ENCODE measurements at regions not wholly inside any gene's neighbourhood (a gene's known extent, or its start where the extent isn't known, plus 50 kb on each side); places are given as distances from the start of the nearest gene placed in this dataset.

GRCh38 chr13:33550885-33551284, 265.3 kb upstream of the STARD13 start:
- Histone ChIP-seq H3K27ac (no peak overlapping the region), H3K36me3 (no peaks in the 10 kb centered on the region), H3K27me3 (no peaks in the 10 kb centered on the region), H3K4me1 (peaks cover 0 to 7% (median 0%) of the 10 kb centered on the region in 3 donors), H3K9me3 (peaks cover 0 to 3% (median 0%) of the 10 kb centered on the region in 4 donors), H3K4me3 (no peak overlapping the region)
- DNase-seq (no peak), ATAC-seq (no peak), FAIRE-seq (no peak)
- intact Hi-C loops (cut with DNase I): no loop called here
- TF ChIP-seq CTCF (IDR thresholded peaks at IDR 0.05): no peak
- whole genome bisulfite sequencing, 2 donors: 93 to 97% methylated on average over 2 of the region's 2 CpGs

GRCh38 chr13:33554919-33555791, 262.8 kb upstream of the RFC3 start:
- no peaks in the 10 kb centered on the region for H3K27me3 ChIP-seq
- TF ChIP-seq CTCF (IDR thresholded peaks at IDR 0.05): no peak
- DNase-seq: no peak
- 75 to 83% methylated on average over 3 of the region's 3 CpGs for WGBS, 2 donors
- intact Hi-C loops (cut with DNase I): no loop called here
- no peak overlapping the region for H3K27ac ChIP-seq
- no peak overlapping the region for H3K4me3 ChIP-seq
- H3K4me1 ChIP-seq: no peaks in the 10 kb centered on the region
- H3K36me3 ChIP-seq: no peaks in the 10 kb centered on the region
- no peaks in the 10 kb centered on the region for H3K9me3 ChIP-seq
- ATAC-seq: no peak
- no peak for FAIRE-seq

- no peak for FAIRE-seq
- WGBS, 2 donors: 100% methylated on average over 1 of the region's 1 CpG
Observed at GRCh38 chr13:33556828-33557227, 261.1 kb upstream of the RFC3 start.

GRCh38 chr13:33560726-33561125, 257.2 kb upstream of the RFC3 start:
- Histone ChIP-seq H3K27ac (no peak overlapping the region), H3K9me3 (no peaks in the 10 kb centered on the region), H3K4me1 (no peaks in the 10 kb centered on the region), H3K27me3 (no peaks in the 10 kb centered on the region), H3K36me3 (no peaks in the 10 kb centered on the region), H3K4me3 (no peak overlapping the region)
- DNase-seq: no peak
- TF ChIP-seq CTCF (IDR thresholded peaks at IDR 0.05): no peak
- no peak for ATAC-seq
- FAIRE-seq: no peak
- intact Hi-C loops (cut with DNase I): no loop called here

More at GRCh38 chr13:33556828-33557227, 261.1 kb upstream of the RFC3 start:
- H3K4me3 ChIP-seq: no peak overlapping the region
- TF ChIP-seq CTCF (IDR thresholded peaks at IDR 0.05): no peak
- intact Hi-C loops (cut with DNase I): no loop called here
- no peak overlapping the region for H3K27ac ChIP-seq
- no peaks in the 10 kb centered on the region for H3K27me3 ChIP-seq
- no peaks in the 10 kb centered on the region for H3K4me1 ChIP-seq
- H3K36me3 ChIP-seq: no peaks in the 10 kb centered on the region
- no peak for ATAC-seq
- no peaks in the 10 kb centered on the region for H3K9me3 ChIP-seq
- no peak for DNase-seq

GRCh38 chr13:33561627-33562026, 256.3 kb upstream of the RFC3 start:
- no peaks in the 10 kb centered on the region for H3K4me1 ChIP-seq
- no peak for FAIRE-seq
- intact Hi-C loops (cut with DNase I): no loop called here
- ATAC-seq: no peak
- no peak overlapping the region for H3K27ac ChIP-seq
- no peaks in the 10 kb centered on the region for H3K9me3 ChIP-seq
- H3K27me3 ChIP-seq: no peaks in the 10 kb centered on the region
- 63 to 80% methylated on average over 2 of the region's 2 CpGs for WGBS, 2 donors
- DNase-seq: no peak
- no peak overlapping the region for H3K4me3 ChIP-seq
- no peak for TF ChIP-seq CTCF (IDR thresholded peaks at IDR 0.05)
- no peaks in the 10 kb centered on the region for H3K36me3 ChIP-seq

Measured in pancreas (tissue), 10 donors.